ENCODE measurements at regions not wholly inside any gene's neighbourhood (a gene's known extent, or its start where the extent isn't known, plus 50 kb on each side); places are given as distances from the start of the nearest gene placed in this dataset.
A peak's percentile ranks its signal among the peaks of the same experiment; 100 is the strongest.

DNA sequence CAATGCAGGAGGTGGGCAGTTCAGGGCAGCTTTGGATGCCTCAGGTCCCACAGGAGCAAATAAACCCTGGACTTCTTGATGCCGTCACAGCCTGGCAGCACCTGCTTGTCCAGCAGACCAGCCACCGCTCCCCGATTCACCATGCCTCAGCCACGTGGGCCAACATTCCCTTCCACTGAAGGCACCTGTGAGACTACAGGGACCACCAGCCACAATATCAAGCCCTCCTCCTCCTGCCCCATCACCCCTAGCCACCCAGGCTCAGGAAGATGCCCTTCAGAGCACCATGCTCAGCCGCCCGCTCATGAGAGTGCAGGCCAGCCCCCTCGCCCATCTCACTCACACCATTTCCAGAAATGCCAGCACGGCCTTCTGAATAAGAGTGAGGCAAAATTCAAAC is 234.7 kb downstream of the SYK start:
- no peaks in the 10 kb centered on the region for H3K27me3 ChIP-seq (ENCODE audit: control insufficient read depth, insufficient read depth, low read length)
- POLR2A ChIA-PET, result no interaction called here

DNA sequence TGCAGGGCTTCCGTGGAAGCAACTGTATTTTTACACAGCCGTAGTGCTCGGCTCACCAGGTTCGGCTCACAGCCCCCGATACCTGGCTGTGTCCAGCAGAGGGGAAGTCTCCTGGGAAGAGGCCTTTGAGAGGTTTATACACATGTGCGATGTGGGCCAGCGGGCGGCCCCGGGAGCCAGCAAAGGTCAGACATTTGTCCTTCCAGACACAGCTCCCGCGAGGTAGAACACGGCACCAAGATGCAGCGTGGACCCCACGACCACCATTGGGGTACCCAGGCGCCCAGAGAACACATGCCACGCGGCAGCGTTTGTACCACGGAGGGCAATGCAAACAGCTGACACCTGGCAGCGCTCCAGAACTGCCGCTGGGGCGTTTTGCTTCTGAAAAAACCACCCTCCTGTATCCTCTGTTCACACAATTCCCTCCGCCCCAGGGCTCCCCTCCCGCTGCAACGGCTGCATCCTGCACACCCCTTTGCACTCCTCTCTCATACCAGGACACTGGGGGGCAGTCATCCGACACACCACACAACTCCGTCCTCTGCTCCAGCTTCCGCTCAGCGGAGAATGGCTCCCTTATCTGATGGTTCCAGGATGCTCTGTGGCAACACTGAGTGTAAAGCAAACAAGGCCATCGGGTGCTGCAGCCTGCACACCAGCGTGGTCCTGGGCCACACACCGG is 235.3 kb downstream of the SYK start:
- no peaks in the 10 kb centered on the region for H3K27me3 ChIP-seq (ENCODE audit: control insufficient read depth, insufficient read depth, low read length)
- H3K9me3 ChIP-seq (ENCODE audit: control insufficient read depth, insufficient read depth, low read depth, low read length), result no peaks in the 10 kb centered on the region
- H3K27ac ChIP-seq (ENCODE audit: low read length), result no peak overlapping the region
- peak overlapping the region in 1 of 2 experiments; percentile 34; a peak in 2 of 4 replicates for H3K4me3 ChIP-seq (ENCODE audit: low read depth in 2 of 2, low read length in 2 of 2)
- CTCF ChIA-PET, result no interaction called here
- intact Hi-C loops (cut with micrococcal nuclease; ENCODE audit: unreplicated experiment), result loop anchor here (2.0 kb wide), 1 partner anchor 388 kb away; no protein-coding TSS in a partner anchor
- in situ Hi-C loops (cut with HindIII; ENCODE audit: low pct_unique_long_range_greater_than_20kb, low sequenced_read_pairs), result no loop called here
- TF ChIP-seq REST (IDR thresholded peaks at IDR 0.05; ENCODE audit: insufficient read depth in 1 of 2, low read depth in 2 of 2, low read length in 1 of 2) (no peak), POLR2AphosphoS5 (IDR thresholded peaks at IDR 0.05; ENCODE audit: low read depth, low read length) (no peak)
- TF ChIP-seq, protein P1, sequence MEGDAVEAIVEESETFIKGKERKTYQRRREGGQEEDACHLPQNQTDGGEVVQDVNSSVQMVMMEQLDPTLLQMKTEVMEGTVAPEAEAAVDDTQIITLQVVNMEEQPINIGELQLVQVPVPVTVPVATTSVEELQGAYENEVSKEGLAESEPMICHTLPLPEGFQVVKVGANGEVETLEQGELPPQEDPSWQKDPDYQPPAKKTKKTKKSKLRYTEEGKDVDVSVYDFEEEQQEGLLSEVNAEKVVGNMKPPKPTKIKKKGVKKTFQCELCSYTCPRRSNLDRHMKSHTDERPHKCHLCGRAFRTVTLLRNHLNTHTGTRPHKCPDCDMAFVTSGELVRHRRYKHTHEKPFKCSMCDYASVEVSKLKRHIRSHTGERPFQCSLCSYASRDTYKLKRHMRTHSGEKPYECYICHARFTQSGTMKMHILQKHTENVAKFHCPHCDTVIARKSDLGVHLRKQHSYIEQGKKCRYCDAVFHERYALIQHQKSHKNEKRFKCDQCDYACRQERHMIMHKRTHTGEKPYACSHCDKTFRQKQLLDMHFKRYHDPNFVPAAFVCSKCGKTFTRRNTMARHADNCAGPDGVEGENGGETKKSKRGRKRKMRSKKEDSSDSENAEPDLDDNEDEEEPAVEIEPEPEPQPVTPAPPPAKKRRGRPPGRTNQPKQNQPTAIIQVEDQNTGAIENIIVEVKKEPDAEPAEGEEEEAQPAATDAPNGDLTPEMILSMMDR (IDR thresholded peaks at IDR 0.05), result peak; percentile 71
- no peaks in the 10 kb centered on the region for H3K36me3 ChIP-seq (ENCODE audit: control insufficient read depth, insufficient read depth, low read length)
- ATAC-seq (peak; percentile 96), DNase-seq (ENCODE audit: low read depth, low spot score) (peak; percentile 42)
- BruUV-seq (replicated peaks), result no TSS peak
- POLR2A ChIA-PET, result no interaction called here
- H3K4me1 ChIP-seq (ENCODE audit: control insufficient read depth, insufficient read depth, low read length), result peaks cover 12% of the 10 kb centered on the region

More for the DNA sequence above, 234.7 kb downstream of the SYK start:
- TF ChIP-seq SIN3A (IDR thresholded peaks at IDR 0.05; ENCODE audit: borderline replicate concordance, insufficient read depth, low read depth, low read length) (no peak), REST (IDR thresholded peaks at IDR 0.05; ENCODE audit: insufficient read depth in 1 of 2, low read depth in 2 of 2, low read length in 1 of 2) (no peak), POLR2AphosphoS5 (IDR thresholded peaks at IDR 0.05; ENCODE audit: low read depth, low read length) (no peak), TCF7L2 (IDR thresholded peaks at IDR 0.05; ENCODE audit: low read depth, low read length) (no peak)
- TF ChIP-seq, protein P1 (IDR thresholded peaks at IDR 0.05), result no peak
- Histone ChIP-seq H3K9me3 (ENCODE audit: control insufficient read depth, insufficient read depth, low read depth, low read length) (no peaks in the 10 kb centered on the region), H3K27ac (ENCODE audit: low read length) (no peak overlapping the region), H3K4me1 (ENCODE audit: control insufficient read depth, insufficient read depth, low read length) (peaks cover 12% of the 10 kb centered on the region), H3K4me3 (ENCODE audit: low read depth in 2 of 2, low read length in 2 of 2) (no peak overlapping the region), H3K36me3 (ENCODE audit: control insufficient read depth, insufficient read depth, low read length) (no peaks in the 10 kb centered on the region)
- DNase-seq (ENCODE audit: low read depth, low spot score), result no peak
- CTCF ChIA-PET, result no interaction called here
- BruUV-seq (replicated peaks), result no TSS peak
- in situ Hi-C loops (cut with HindIII; ENCODE audit: low pct_unique_long_range_greater_than_20kb, low sequenced_read_pairs) (no loop called here), intact Hi-C loops (cut with micrococcal nuclease; ENCODE audit: unreplicated experiment) (loop anchor here (2.0 kb wide), 1 partner anchor 388 kb away; no protein-coding TSS in a partner anchor)
- no peak for ATAC-seq
